PFSK-1 (cell line): ENCODE measurements at regions not wholly inside any gene's neighbourhood (a gene's known extent, or its start where the extent isn't known, plus 50 kb on each side); places are given as distances from the start of the nearest gene placed in this dataset.

Experiments used
- FOXP2 ChIP-seq: optimal IDR thresholded peaks from 2 replicates; pipeline ENCODE3; 2011; ENCODE audit warnings: borderline replicate concordance, control low read depth, inconsistent platforms; ENCODE audit not compliant: insufficient read depth; ENCODE audit errors: extremely low read length, extremely low read depth
- POLR2AphosphoS5 ChIP-seq: IDR thresholded peaks from 2 replicates; pipeline ENCODE4 v1.6.1; 2012; ENCODE audit warnings: low read depth, mild to moderate bottlenecking, control low read depth, low read length, moderate library complexity
- REST ChIP-seq, 2 experiments: IDR thresholded peaks; 2 replicates each; pipeline versions ENCODE4 v1.6.1 to v1.8.0; 2011 to 2012; ENCODE audit warnings: low read depth in 2 of 2, low read length in 2 of 2, control low read depth in 1 of 2, inconsistent platforms in 1 of 2, mild to moderate bottlenecking in 1 of 2, moderate library complexity in 1 of 2; ENCODE audit not compliant: insufficient read depth in 1 of 2
- SIN3A ChIP-seq: IDR thresholded peaks from 2 replicates; pipeline ENCODE4 v1.6.1; 2012; ENCODE audit warnings: mild to moderate bottlenecking, low read length, moderate library complexity, borderline replicate concordance; ENCODE audit not compliant: insufficient read depth
- TAF1 ChIP-seq: IDR thresholded peaks from 2 replicates; pipeline ENCODE4 v1.6.1; 2012; ENCODE audit warnings: low read length, control low read depth, borderline replicate concordance; ENCODE audit not compliant: insufficient read depth

DNA sequence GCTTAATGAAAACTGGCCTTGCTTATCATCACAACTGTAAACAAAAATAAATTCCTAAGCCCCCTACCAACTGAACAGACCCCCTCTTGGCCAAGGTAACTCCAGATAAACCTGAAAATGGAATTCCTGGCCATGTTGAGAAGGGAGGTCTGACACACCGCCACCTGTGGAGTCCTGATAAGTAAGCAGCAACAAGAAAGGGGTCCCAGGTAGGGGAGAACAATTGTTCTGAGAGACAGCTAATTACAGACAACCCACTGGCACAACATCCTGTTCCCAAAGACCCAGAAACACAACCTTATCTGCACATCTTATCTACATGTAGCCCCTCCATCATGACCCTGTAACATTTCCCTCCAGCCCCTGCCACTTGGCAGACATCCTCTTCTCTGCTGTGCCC, 91.2 kb upstream of the TNR start:
- TF ChIP-seq SIN3A (no peak), TAF1 (no peak), REST (IDR thresholded peaks at IDR 0.05; ENCODE audit: insufficient read depth in 1 of 2, low read depth in 2 of 2, low read length in 2 of 2) (no peak), POLR2AphosphoS5 (no peak), FOXP2 (no peak)

DNA sequence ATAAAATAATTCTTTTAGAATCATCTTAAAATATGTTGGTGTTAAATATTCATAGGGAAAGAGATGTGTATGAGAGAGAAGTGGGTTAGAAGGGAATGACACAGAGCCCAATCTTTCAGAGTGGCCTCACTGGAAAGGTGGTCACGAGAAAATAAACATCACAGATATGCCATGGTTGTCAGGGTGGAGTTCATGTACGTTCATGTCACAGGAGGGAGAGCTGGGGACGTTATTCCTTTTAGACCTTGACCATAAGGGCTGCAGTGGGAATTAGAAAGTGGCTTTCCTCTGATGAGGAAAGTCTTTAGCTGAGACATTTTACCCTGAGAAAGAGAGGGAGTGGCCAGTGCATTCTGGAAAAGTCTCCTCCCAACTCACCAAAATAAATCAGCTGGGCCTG, 90.6 kb upstream of the TNR start:
- TF ChIP-seq FOXP2 (no peak), REST (IDR thresholded peaks at IDR 0.05; ENCODE audit: insufficient read depth in 1 of 2, low read depth in 2 of 2, low read length in 2 of 2) (no peak), TAF1 (no peak)

GRCh38 chr1:175833502-175833901, 90.1 kb upstream of the TNR start:
- TF ChIP-seq TAF1: no peak
- no peak for TF ChIP-seq POLR2AphosphoS5
- no peak for TF ChIP-seq SIN3A
- no peak for TF ChIP-seq REST (IDR thresholded peaks at IDR 0.05; ENCODE audit: insufficient read depth in 1 of 2, low read depth in 2 of 2, low read length in 2 of 2)
- TF ChIP-seq FOXP2: no peak

DNA sequence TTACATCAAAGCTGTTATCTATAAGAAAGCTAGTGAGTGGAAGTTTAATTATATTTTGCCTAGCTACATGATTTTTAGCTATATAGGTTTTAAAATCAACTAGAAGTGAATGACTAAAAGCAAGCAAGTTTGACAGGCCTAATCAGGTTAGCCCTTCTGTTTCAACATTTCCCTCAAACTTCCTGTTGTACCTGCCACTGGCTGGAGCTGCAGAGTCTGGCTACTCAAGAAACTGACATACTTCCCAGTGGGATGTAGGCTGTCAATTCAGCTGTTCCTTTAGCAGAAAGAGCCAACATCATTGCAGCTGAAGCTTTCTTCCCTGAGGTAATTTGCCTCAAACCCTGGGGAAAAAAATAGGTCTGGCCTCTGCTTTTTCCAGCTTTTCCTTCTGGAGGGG, 87.1 kb upstream of the TNR start:
- TF ChIP-seq SIN3A: no peak
- TF ChIP-seq TAF1: no peak
- no peak for TF ChIP-seq POLR2AphosphoS5
- no peak for TF ChIP-seq FOXP2
- TF ChIP-seq REST (IDR thresholded peaks at IDR 0.05; ENCODE audit: insufficient read depth in 1 of 2, low read depth in 2 of 2, low read length in 2 of 2): no peak

GRCh38 chr1:175829845-175830244, 86.5 kb upstream of the TNR start:
- TF ChIP-seq SIN3A: no peak
- no peak for TF ChIP-seq POLR2AphosphoS5
- no peak for TF ChIP-seq FOXP2
- TF ChIP-seq TAF1: no peak
- no peak for TF ChIP-seq REST (IDR thresholded peaks at IDR 0.05; ENCODE audit: insufficient read depth in 1 of 2, low read depth in 2 of 2, low read length in 2 of 2)
